ENCODE measurements at regions not wholly inside any gene's neighbourhood (a gene's known extent, or its start where the extent isn't known, plus 50 kb on each side); places are given as distances from the start of the nearest gene placed in this dataset.
A peak's percentile ranks its signal among the peaks of the same experiment; 100 is the strongest.

- 44 to 84% (median 68%) methylated on average over 1 of the region's 1 CpG for WGBS, 5 donors
- H3K9me3 ChIP-seq, result peaks cover 0 to 7% (median 3%) of the 10 kb centered on the region in 4 donors
- DNase-seq, result no peak
- H3K27me3 ChIP-seq, result no peaks in the 10 kb centered on the region
- intact Hi-C loops (cut with DNase I; ENCODE audit: low total_unique reads), result no loop called here
- TF ChIP-seq POLR2AphosphoS5 (IDR thresholded peaks at IDR 0.05), result no peak
- no peak for TF ChIP-seq CTCF (IDR thresholded peaks at IDR 0.05)
- TF ChIP-seq POLR2A (IDR thresholded peaks at IDR 0.05), result no peak
- no peak for TF ChIP-seq EP300 (IDR thresholded peaks at IDR 0.05)
- H3K4me3 ChIP-seq, result no peak overlapping the region
- H3K4me1 ChIP-seq, result no peaks in the 10 kb centered on the region
- H3K36me3 ChIP-seq, result no peaks in the 10 kb centered on the region
- H3K27ac ChIP-seq, result no peak overlapping the region
Observed at GRCh38 chr20:39245685-39246311, 283.7 kb downstream of the DHX35 start.

GRCh38 chr20:39243962-39244361, 281.8 kb downstream of the DHX35 start:
- WGBS, 5 donors, result 56 to 86% (median 73%) methylated on average over 1 of the region's 1 CpG
- Histone ChIP-seq H3K27me3 (no peaks in the 10 kb centered on the region), H3K9me3 (peaks cover 0 to 7% (median 3%) of the 10 kb centered on the region in 4 donors), H3K27ac (no peak overlapping the region), H3K4me3 (no peak overlapping the region), H3K4me1 (no peaks in the 10 kb centered on the region), H3K36me3 (no peaks in the 10 kb centered on the region)
- intact Hi-C loops (cut with DNase I; ENCODE audit: low total_unique reads), result no loop called here
- TF ChIP-seq CTCF (IDR thresholded peaks at IDR 0.05) (no peak), POLR2A (IDR thresholded peaks at IDR 0.05) (no peak)
- no peak for DNase-seq

GRCh38 chr20:39242614-39243013, 280.5 kb downstream of the DHX35 start:
- Histone ChIP-seq H3K27me3 (no peaks in the 10 kb centered on the region), H3K9me3 (peaks cover 0 to 7% (median 3%) of the 10 kb centered on the region in 4 donors), H3K27ac (no peak overlapping the region), H3K4me1 (no peaks in the 10 kb centered on the region), H3K4me3 (no peak overlapping the region), H3K36me3 (no peaks in the 10 kb centered on the region)
- intact Hi-C loops (cut with DNase I; ENCODE audit: low total_unique reads), result no loop called here
- TF ChIP-seq EP300 (IDR thresholded peaks at IDR 0.05) (no peak), POLR2AphosphoS5 (IDR thresholded peaks at IDR 0.05) (no peak), CTCF (IDR thresholded peaks at IDR 0.05) (no peak), POLR2A (IDR thresholded peaks at IDR 0.05) (no peak)
- DNase-seq, result no peak

GRCh38 chr20:39234520-39235095, 272.5 kb downstream of the DHX35 start:
- Histone ChIP-seq H3K4me3 (no peak overlapping the region), H3K9me3 (no peaks in the 10 kb centered on the region), H3K27ac (no peak overlapping the region), H3K27me3 (no peaks in the 10 kb centered on the region), H3K36me3 (no peaks in the 10 kb centered on the region), H3K4me1 (no peaks in the 10 kb centered on the region)
- peak in 1 of 2 donors; percentile 13 for DNase-seq
- intact Hi-C loops (cut with DNase I; ENCODE audit: low total_unique reads), result no loop called here
- WGBS, 5 donors, result 58 to 61% (median 60%) methylated on average over 6 to 7 of the region's 7 CpGs
- no peak for TF ChIP-seq EP300 (IDR thresholded peaks at IDR 0.05)
- no peak for TF ChIP-seq POLR2A (IDR thresholded peaks at IDR 0.05)
- no peak for TF ChIP-seq POLR2AphosphoS5 (IDR thresholded peaks at IDR 0.05)

GRCh38 chr20:39233755-39234154, 271.6 kb downstream of the DHX35 start:
- no peaks in the 10 kb centered on the region for H3K27me3 ChIP-seq
- TF ChIP-seq EP300 (IDR thresholded peaks at IDR 0.05) (no peak), POLR2A (IDR thresholded peaks at IDR 0.05) (no peak), POLR2AphosphoS5 (IDR thresholded peaks at IDR 0.05) (no peak), CTCF (IDR thresholded peaks at IDR 0.05) (no peak)
- intact Hi-C loops (cut with DNase I; ENCODE audit: low total_unique reads), result no loop called here
- DNase-seq, result no peak
- no peak overlapping the region for H3K27ac ChIP-seq
- 92 to 97% (median 95%) methylated on average over 4 of the region's 4 CpGs for WGBS, 5 donors
- no peaks in the 10 kb centered on the region for H3K9me3 ChIP-seq
- H3K36me3 ChIP-seq, result no peaks in the 10 kb centered on the region
- H3K4me3 ChIP-seq, result no peak overlapping the region
- no peaks in the 10 kb centered on the region for H3K4me1 ChIP-seq

All from stomach (tissue), 8 donors.